PFSK-1 (cell line): ENCODE measurements at regions not wholly inside any gene's neighbourhood (a gene's known extent, or its start where the extent isn't known, plus 50 kb on each side); places are given as distances from the start of the nearest gene placed in this dataset.

ENCODE experiments used
- FOXP2 ChIP-seq: optimal IDR thresholded peaks from 2 replicates; pipeline ENCODE3; 2011; ENCODE audit warnings: borderline replicate concordance, control low read depth, inconsistent platforms; ENCODE audit not compliant: insufficient read depth; ENCODE audit errors: extremely low read length, extremely low read depth
- POLR2AphosphoS5 ChIP-seq: IDR thresholded peaks from 2 replicates; pipeline ENCODE4 v1.6.1; 2012; ENCODE audit warnings: low read depth, mild to moderate bottlenecking, control low read depth, low read length, moderate library complexity
- SIN3A ChIP-seq: IDR thresholded peaks from 2 replicates; pipeline ENCODE4 v1.6.1; 2012; ENCODE audit warnings: mild to moderate bottlenecking, low read length, moderate library complexity, borderline replicate concordance; ENCODE audit not compliant: insufficient read depth
- TAF1 ChIP-seq: IDR thresholded peaks from 2 replicates; pipeline ENCODE4 v1.6.1; 2012; ENCODE audit warnings: low read length, control low read depth, borderline replicate concordance; ENCODE audit not compliant: insufficient read depth
- TF ChIP-seq, protein P1 (sequence below), 2 experiments: IDR thresholded peaks; 2 replicates each; pipeline versions ENCODE4 v1.6.1 to v1.8.0; 2011 to 2012; ENCODE audit warnings: low read depth in 2 of 2, low read length in 2 of 2, control low read depth in 1 of 2, inconsistent platforms in 1 of 2, mild to moderate bottlenecking in 1 of 2, moderate library complexity in 1 of 2; ENCODE audit not compliant: insufficient read depth in 1 of 2

DNA sequence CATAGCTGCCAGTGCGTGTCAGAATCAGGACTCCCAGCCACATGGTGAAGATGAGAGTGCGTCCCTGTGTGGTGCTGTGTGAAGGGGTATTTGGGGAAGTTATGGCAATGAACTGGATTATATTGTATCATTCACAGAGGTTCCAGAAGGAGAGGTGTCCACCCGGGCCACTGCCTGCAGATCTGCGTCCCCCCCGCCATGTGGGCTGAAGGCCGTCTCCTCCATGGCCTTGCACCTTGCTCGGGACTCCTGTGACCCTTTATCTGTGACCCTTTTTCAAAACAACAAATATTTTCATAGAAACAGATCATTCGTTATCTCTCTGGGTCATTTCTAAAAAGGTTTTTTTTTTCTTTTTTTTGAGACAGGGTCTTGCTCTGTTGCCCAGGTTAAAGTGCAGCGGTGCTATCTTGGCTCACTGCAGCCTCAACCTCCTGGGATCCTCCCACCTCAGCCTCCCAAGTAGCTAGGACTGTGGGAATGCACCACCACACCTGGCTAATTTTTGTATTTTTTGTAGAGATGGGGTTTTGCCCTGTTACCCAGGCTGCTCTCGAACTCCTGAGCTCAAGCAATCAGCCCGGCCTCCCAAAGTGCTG is 120.2 kb upstream of the ERRFI1 start:
- TF ChIP-seq FOXP2 (no peak), POLR2AphosphoS5 (no peak), SIN3A (no peak), TAF1 (no peak)
- TF ChIP-seq, protein P1, sequence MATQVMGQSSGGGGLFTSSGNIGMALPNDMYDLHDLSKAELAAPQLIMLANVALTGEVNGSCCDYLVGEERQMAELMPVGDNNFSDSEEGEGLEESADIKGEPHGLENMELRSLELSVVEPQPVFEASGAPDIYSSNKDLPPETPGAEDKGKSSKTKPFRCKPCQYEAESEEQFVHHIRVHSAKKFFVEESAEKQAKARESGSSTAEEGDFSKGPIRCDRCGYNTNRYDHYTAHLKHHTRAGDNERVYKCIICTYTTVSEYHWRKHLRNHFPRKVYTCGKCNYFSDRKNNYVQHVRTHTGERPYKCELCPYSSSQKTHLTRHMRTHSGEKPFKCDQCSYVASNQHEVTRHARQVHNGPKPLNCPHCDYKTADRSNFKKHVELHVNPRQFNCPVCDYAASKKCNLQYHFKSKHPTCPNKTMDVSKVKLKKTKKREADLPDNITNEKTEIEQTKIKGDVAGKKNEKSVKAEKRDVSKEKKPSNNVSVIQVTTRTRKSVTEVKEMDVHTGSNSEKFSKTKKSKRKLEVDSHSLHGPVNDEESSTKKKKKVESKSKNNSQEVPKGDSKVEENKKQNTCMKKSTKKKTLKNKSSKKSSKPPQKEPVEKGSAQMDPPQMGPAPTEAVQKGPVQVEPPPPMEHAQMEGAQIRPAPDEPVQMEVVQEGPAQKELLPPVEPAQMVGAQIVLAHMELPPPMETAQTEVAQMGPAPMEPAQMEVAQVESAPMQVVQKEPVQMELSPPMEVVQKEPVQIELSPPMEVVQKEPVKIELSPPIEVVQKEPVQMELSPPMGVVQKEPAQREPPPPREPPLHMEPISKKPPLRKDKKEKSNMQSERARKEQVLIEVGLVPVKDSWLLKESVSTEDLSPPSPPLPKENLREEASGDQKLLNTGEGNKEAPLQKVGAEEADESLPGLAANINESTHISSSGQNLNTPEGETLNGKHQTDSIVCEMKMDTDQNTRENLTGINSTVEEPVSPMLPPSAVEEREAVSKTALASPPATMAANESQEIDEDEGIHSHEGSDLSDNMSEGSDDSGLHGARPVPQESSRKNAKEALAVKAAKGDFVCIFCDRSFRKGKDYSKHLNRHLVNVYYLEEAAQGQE (IDR thresholded peaks at IDR 0.05; ENCODE audit: insufficient read depth in 1 of 2, low read depth in 2 of 2, low read length in 2 of 2): no peak

DNA sequence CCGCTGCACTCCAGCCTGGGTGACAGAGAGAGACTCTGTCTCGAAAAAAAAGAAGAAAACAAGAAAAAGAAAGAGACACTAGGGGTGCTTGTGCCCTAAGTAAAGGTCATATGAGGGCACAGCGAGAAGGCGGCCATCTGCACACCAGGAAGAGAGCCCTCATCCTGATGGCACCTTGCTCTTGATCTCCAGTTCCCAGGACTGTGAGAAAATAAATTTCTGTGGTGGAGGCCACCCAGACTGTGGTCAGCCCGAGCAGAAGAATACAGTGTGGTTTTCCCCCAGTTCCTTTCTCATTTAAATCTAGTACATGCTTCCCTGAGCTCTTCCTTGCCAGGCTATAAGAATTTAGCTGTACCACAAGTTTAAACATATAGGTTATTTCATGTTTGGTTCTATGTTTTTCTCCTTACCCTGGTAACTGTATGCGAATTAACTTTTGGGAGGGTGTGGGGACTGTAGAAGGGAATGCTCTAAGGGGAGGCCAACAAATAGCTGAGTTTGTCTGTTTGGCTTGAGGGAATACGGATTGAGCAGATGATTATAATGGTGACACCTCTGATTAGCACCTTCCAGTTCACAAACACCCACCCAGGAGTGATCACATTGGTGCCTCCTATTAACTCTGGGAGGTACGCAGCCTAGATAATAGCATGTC is 119.6 kb upstream of the ERRFI1 start:
- TF ChIP-seq FOXP2 (no peak), TAF1 (no peak), POLR2AphosphoS5 (no peak), SIN3A (no peak)
- TF ChIP-seq, protein P1 (IDR thresholded peaks at IDR 0.05; ENCODE audit: insufficient read depth in 1 of 2, low read depth in 2 of 2, low read length in 2 of 2): no peak

DNA sequence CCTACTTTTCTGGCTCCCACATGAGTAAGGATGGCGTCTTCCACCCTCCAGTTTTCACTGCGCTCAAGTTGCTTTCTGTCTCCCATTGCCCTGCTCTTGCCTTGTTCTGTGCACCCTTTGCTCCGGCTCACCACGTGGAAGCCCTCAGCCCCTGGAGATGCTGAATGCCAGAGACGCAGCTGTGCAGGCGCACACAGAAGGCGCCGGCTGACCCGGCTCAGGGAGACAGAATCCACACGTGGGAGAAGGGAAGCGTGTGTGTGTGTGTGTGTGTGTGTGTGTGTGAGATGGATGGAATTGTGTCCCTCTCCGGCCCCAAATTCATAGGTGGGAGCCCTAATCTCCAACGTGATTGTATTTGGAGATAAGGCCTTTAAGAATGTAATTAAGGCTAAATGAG is 118.2 kb upstream of the ERRFI1 start:
- TF ChIP-seq FOXP2: no peak
- TF ChIP-seq TAF1: no peak
- TF ChIP-seq SIN3A: no peak
- TF ChIP-seq, protein P1 (IDR thresholded peaks at IDR 0.05; ENCODE audit: insufficient read depth in 1 of 2, low read depth in 2 of 2, low read length in 2 of 2): no peak
- TF ChIP-seq POLR2AphosphoS5: no peak

DNA sequence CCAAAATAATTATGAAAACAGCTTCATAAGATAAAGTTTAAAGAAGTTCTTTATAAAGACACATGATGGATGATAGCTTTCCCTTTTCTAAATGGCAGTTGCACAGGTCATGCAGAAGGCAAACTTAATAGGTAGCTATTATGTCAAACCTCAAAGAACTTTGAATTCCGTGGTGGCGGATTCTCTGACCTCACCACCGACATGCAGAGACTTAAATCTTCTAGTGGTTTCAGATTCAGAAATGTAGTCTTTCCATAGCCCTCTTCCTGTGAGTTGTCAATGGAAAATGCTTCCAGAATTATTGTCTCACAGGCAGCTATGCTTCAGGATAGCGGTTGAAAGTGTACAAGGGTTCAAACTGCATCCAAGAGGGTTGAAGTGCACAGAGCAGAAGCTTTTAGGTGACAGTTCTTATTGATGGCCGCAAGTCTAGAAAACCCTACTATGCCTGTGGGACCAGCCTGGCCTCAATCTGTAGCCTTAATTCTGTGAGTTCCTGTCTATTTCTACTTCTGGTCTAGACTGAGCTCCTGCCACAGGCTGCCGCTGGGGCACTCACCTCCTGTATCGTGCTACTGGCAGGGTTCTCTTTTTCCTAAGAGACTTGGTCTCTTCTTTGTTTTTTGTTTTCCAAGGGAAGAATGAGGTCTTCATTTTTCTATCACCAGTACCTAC is 117.0 kb upstream of the ERRFI1 start:
- TF ChIP-seq FOXP2 (no peak), TAF1 (no peak)
- TF ChIP-seq, protein P1 (IDR thresholded peaks at IDR 0.05; ENCODE audit: insufficient read depth in 1 of 2, low read depth in 2 of 2, low read length in 2 of 2): no peak
